AG04450 (cell line): ENCODE measurements at regions not wholly inside any gene's neighbourhood (a gene's known extent, or its start where the extent isn't known, plus 50 kb on each side); places are given as distances from the start of the nearest gene placed in this dataset.

ENCODE experiments used
- CTCF ChIA-PET: fragments of 300-600, 350-600 bp; formaldehyde crosslinking; extraction: SDS; loops from one replicate; lab custom pipeline; 2022; ENCODE audit warnings: antibody characterized with exemption, inconsistent platforms; lab: Charles Lee
- POLR2A ChIA-PET: fragments of 350-600 bp; formaldehyde crosslinking; extraction: SDS; loops from one replicate; lab custom pipeline; 2021; ENCODE audit warnings: antibody characterized with exemption, inconsistent platforms; lab: Yijun Ruan, JAX
- DNase-seq: peaks from one replicate; pipeline ENCODE4 v3.0.0-alpha.2; 2011; ENCODE audit warnings: low read depth, low spot score
- H3K27ac ChIP-seq: one replicate; pipeline ENCODE4 v1.5.1; 2012; ENCODE audit warnings: low read depth, low read length, control low read depth
- H3K27me3 ChIP-seq: one replicate; pipeline ENCODE4 v1.6.0; 2012; ENCODE audit warnings: low read length; ENCODE audit not compliant: control insufficient read depth, insufficient read depth
- H3K4me3 ChIP-seq: 2 replicates; pipeline ENCODE4 v1.5.1; 2011; ENCODE audit warnings: mild to moderate bottlenecking, low read depth, low read length, control low read depth
- H3K9me3 ChIP-seq: 2 replicates; pipeline ENCODE4 v1.5.1; 2012; ENCODE audit warnings: low read length; ENCODE audit not compliant: control insufficient read depth, insufficient read depth
- CTCF ChIP-seq: IDR thresholded peaks from 2 replicates; pipeline ENCODE4 v1.5.1; 2011; ENCODE audit warnings: low read depth, low read length, control low read depth, inconsistent platforms

GRCh38 chr5:174625591-174626350 lies 98.6 kb upstream of the MSX2 start:
- Histone ChIP-seq H3K27ac (no peak overlapping the region), H3K9me3 (no peaks in the 10 kb centered on the region; the same call in 1 of the 2 replicates), H3K4me3 (peak overlapping the region; percentile 32; the same call in 1 of the 2 replicates), H3K27me3 (peaks cover 1% of the 10 kb centered on the region)
- ChIA-PET CTCF (interaction anchor here (0.6 to 1.5 kb wide), 5 partner anchors 8 to 206 kb away, joined by 3 to 8 read pairs (median 3); no protein-coding TSS in a partner anchor), POLR2A (interaction anchor here (0.6 kb wide), 1 partner anchor 68 kb away, joined by 3 read pairs; no protein-coding TSS in a partner anchor)
- no peak for DNase-seq
- no peak for TF ChIP-seq CTCF

- no peak for TF ChIP-seq CTCF
- Histone ChIP-seq H3K9me3 (no peaks in the 10 kb centered on the region; the same call in 1 of the 2 replicates), H3K4me3 (no peak overlapping the region), H3K27ac (no peak overlapping the region), H3K27me3 (no peaks in the 10 kb centered on the region)
- ChIA-PET POLR2A (no interaction called here), CTCF (interaction anchor here (0.5 to 1.5 kb wide), 2 partner anchors 191 to 207 kb away, joined by 3 to 4 read pairs; no protein-coding TSS in a partner anchor)
- no peak for DNase-seq
Observed at GRCh38 chr5:174626369-174626920, 97.9 kb upstream of the MSX2 start.

GRCh38 chr5:174636094-174636493 lies 88.3 kb upstream of the MSX2 start:
- Histone ChIP-seq H3K4me3 (no peak overlapping the region), H3K27ac (no peak overlapping the region), H3K27me3 (no peaks in the 10 kb centered on the region), H3K9me3 (no peaks in the 10 kb centered on the region)
- POLR2A ChIA-PET, result no interaction called here
- no peak for TF ChIP-seq CTCF
- CTCF ChIA-PET, result no interaction called here
- DNase-seq, result no peak

- no peak overlapping the region for H3K4me3 ChIP-seq
- no peaks in the 10 kb centered on the region for H3K27me3 ChIP-seq
- H3K27ac ChIP-seq, result no peak overlapping the region
- POLR2A ChIA-PET, result no interaction called here
- no peak for DNase-seq
- no peak for TF ChIP-seq CTCF
- CTCF ChIA-PET, result no interaction called here
- H3K9me3 ChIP-seq, result peaks cover 9% of the 10 kb centered on the region
Observed at GRCh38 chr5:174642816-174643405, 81.5 kb upstream of the MSX2 start.

GRCh38 chr5:174644436-174644835 lies 79.9 kb upstream of the MSX2 start:
- no peak for TF ChIP-seq CTCF
- Histone ChIP-seq H3K27ac (no peak overlapping the region), H3K9me3 (peaks cover 11% of the 10 kb centered on the region), H3K27me3 (no peaks in the 10 kb centered on the region), H3K4me3 (no peak overlapping the region)
- ChIA-PET CTCF (no interaction called here), POLR2A (no interaction called here)
- no peak for DNase-seq
